ENCODE measurements at regions not wholly inside any gene's neighbourhood (a gene's known extent, or its start where the extent isn't known, plus 50 kb on each side); places are given as distances from the start of the nearest gene placed in this dataset.

GRCh38 chr15:95970326-95970725 lies 360.2 kb upstream of the NR2F2 start:
- H3K79me2 ChIP-seq (ENCODE audit: insufficient read depth, low read length) = no peaks in the 10 kb centered on the region
- TF ChIP-seq EZH2phosphoT487 (IDR thresholded peaks at IDR 0.05; ENCODE audit: borderline replicate concordance) = no peak
- TF ChIP-seq, protein P1, sequence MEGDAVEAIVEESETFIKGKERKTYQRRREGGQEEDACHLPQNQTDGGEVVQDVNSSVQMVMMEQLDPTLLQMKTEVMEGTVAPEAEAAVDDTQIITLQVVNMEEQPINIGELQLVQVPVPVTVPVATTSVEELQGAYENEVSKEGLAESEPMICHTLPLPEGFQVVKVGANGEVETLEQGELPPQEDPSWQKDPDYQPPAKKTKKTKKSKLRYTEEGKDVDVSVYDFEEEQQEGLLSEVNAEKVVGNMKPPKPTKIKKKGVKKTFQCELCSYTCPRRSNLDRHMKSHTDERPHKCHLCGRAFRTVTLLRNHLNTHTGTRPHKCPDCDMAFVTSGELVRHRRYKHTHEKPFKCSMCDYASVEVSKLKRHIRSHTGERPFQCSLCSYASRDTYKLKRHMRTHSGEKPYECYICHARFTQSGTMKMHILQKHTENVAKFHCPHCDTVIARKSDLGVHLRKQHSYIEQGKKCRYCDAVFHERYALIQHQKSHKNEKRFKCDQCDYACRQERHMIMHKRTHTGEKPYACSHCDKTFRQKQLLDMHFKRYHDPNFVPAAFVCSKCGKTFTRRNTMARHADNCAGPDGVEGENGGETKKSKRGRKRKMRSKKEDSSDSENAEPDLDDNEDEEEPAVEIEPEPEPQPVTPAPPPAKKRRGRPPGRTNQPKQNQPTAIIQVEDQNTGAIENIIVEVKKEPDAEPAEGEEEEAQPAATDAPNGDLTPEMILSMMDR (conservative IDR thresholded peaks at IDR 0.05; ENCODE audit: low read length) = no peak
- H3K27me3 ChIP-seq (ENCODE audit: insufficient read depth, low read length, poor library complexity, severe bottlenecking) = no peaks in the 10 kb centered on the region
- no peaks in the 10 kb centered on the region for H4K20me1 ChIP-seq (ENCODE audit: insufficient read depth, low read length, poor library complexity, severe bottlenecking)
- no peak overlapping the region for H3K4me2 ChIP-seq (ENCODE audit: low read depth, low read length, poor library complexity, severe bottlenecking)
- H3K9me2 ChIP-seq (replicated peaks; ENCODE audit: low read depth, low read length) = no peaks in the 10 kb centered on the region
- no peak overlapping the region for H3K9ac ChIP-seq (ENCODE audit: low read depth, low read length, poor library complexity, severe bottlenecking)
- H3F3A ChIP-seq (ENCODE audit: low read depth) = no peaks in the 10 kb centered on the region
- no peaks in the 10 kb centered on the region for H3K9me3 ChIP-seq (ENCODE audit: insufficient read depth, low read depth, low read length)
- no peak overlapping the region for H2AFZ ChIP-seq (ENCODE audit: low read length)
- H3K4me3 ChIP-seq (ENCODE audit: low read length, poor library complexity, severe bottlenecking) = no peak overlapping the region
- H3K36me3 ChIP-seq (ENCODE audit: insufficient read depth, low read length) = no peaks in the 10 kb centered on the region
- H3K4me1 ChIP-seq (ENCODE audit: insufficient read depth, low read length, poor library complexity, severe bottlenecking) = peaks cover 29% of the 10 kb centered on the region

DNA sequence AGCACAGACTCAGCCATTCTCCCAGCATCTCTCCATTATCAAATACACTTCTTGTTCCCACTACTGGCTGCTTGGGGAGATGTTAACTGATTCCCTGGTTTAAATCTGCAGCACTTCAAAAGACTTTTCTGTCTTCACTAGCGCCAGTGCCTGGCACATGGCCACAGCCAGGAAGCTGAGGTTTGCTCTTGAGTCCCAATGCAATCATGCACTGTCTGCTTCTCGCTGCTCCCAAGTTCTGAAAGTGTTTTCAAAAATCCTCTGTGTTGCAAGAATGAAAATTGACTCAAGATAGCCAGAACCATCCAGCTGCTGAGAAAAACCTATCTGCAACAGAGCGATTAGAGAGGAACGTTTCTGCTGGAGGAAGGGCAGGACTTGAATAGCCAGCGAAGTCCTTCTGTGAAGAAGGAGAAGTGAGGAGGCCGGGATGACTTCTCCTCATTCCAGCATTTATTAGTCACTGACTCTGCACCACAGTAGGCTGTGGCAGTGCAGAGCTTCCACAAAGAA lies 358.4 kb upstream of the NR2F2 start:
- TF ChIP-seq EZH2phosphoT487 (IDR thresholded peaks at IDR 0.05; ENCODE audit: borderline replicate concordance) = no peak
- TF ChIP-seq, protein P1 (conservative IDR thresholded peaks at IDR 0.05; ENCODE audit: low read length) = no peak
- peaks cover 29% of the 10 kb centered on the region for H3K4me1 ChIP-seq (ENCODE audit: insufficient read depth, low read length, poor library complexity, severe bottlenecking)
- no peaks in the 10 kb centered on the region for H3K9me3 ChIP-seq (ENCODE audit: insufficient read depth, low read depth, low read length)
- no peaks in the 10 kb centered on the region for H3K79me2 ChIP-seq (ENCODE audit: insufficient read depth, low read length)
- no peaks in the 10 kb centered on the region for H3K27me3 ChIP-seq (ENCODE audit: insufficient read depth, low read length, poor library complexity, severe bottlenecking)
- no peak overlapping the region for H2AFZ ChIP-seq (ENCODE audit: low read length)
- H3K4me2 ChIP-seq (ENCODE audit: low read depth, low read length, poor library complexity, severe bottlenecking) = peak overlapping the region; percentile 5
- H3F3A ChIP-seq (ENCODE audit: low read depth) = no peaks in the 10 kb centered on the region
- H3K9ac ChIP-seq (ENCODE audit: low read depth, low read length, poor library complexity, severe bottlenecking) = no peak overlapping the region
- H3K36me3 ChIP-seq (ENCODE audit: insufficient read depth, low read length) = no peaks in the 10 kb centered on the region
- no peaks in the 10 kb centered on the region for H3K9me2 ChIP-seq (replicated peaks; ENCODE audit: low read depth, low read length)
- H4K20me1 ChIP-seq (ENCODE audit: insufficient read depth, low read length, poor library complexity, severe bottlenecking) = no peaks in the 10 kb centered on the region
- no peak overlapping the region for H3K4me3 ChIP-seq (ENCODE audit: low read length, poor library complexity, severe bottlenecking)

- Histone ChIP-seq H3K4me1 (ENCODE audit: insufficient read depth, low read length, poor library complexity, severe bottlenecking) (peaks cover 29% of the 10 kb centered on the region), H3K27me3 (ENCODE audit: insufficient read depth, low read length, poor library complexity, severe bottlenecking) (no peaks in the 10 kb centered on the region), H3K4me3 (ENCODE audit: low read length, poor library complexity, severe bottlenecking) (no peak overlapping the region), H3K9me3 (ENCODE audit: insufficient read depth, low read depth, low read length) (no peaks in the 10 kb centered on the region), H2AFZ (ENCODE audit: low read length) (no peak overlapping the region), H3K4me2 (ENCODE audit: low read depth, low read length, poor library complexity, severe bottlenecking) (no peak overlapping the region), H3K9ac (ENCODE audit: low read depth, low read length, poor library complexity, severe bottlenecking) (no peak overlapping the region), H3K36me3 (ENCODE audit: insufficient read depth, low read length) (no peaks in the 10 kb centered on the region), H3F3A (ENCODE audit: low read depth) (no peaks in the 10 kb centered on the region), H3K79me2 (ENCODE audit: insufficient read depth, low read length) (no peaks in the 10 kb centered on the region), H4K20me1 (ENCODE audit: insufficient read depth, low read length, poor library complexity, severe bottlenecking) (no peaks in the 10 kb centered on the region), H3K9me2 (replicated peaks; ENCODE audit: low read depth, low read length) (no peaks in the 10 kb centered on the region)
- no peak for TF ChIP-seq EZH2phosphoT487 (IDR thresholded peaks at IDR 0.05; ENCODE audit: borderline replicate concordance)
- TF ChIP-seq, protein P1 (conservative IDR thresholded peaks at IDR 0.05; ENCODE audit: low read length) = no peak
These were observed 357.7 kb upstream of the NR2F2 start for GRCh38 chr15:95972812-95973211.
